GM18511 (cell line): ENCODE measurements at regions not wholly inside any gene's neighbourhood (a gene's known extent, or its start where the extent isn't known, plus 50 kb on each side); places are given as distances from the start of the nearest gene placed in this dataset.

Source experiments
- ATAC-seq: cut with Tn5 transposase; IDR thresholded peaks from one replicate; pipeline ENCODE4 v1.9.1; 2021; ENCODE audit warnings: mild to moderate bottlenecking, moderate library complexity; ENCODE audit not compliant: unreplicated experiment

DNA sequence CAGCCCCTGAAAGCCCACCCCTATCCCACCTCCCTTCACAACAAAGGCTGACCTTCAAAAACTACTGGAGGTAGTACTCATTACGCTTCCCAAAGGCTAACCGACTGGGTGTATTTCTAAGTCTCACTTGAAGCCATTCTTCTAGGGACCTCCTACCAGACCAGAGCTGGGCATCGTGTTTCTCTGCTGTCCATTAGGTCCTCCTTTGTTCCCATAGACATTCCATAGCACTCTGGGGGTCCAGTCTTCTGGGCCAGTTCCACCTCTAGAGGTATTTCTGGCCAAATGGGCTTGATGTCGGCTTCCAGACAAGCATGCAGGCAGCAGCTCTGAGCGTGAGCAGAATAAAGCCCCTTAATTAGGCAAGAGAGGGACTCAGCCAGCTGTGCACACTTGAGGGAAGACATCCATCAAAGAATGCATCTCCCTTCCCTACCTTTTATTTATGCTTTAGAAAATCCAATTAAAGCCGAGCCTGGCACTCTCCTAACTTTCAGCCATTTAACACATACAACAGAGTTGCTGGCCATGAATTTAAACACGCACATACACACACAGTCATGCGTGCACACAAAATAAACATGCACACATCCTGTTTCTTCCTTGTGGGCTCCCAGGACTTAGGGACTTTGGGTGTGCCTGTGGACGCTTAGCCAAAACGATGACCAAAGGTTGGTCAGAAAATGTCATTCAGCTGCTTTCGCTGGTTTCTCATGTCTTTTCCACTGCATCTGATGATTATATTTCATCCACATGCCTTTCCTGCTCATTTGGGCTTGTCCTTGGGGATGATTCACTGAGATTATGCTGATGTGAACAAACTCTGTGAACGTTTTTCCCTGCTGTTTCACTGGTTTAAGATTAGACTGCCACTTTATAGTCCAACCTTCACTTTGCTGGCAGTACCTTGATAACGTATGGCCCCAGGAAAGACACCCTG lies 362.0 kb upstream of the NFE2L3 start:
- no peak for ATAC-seq

DNA sequence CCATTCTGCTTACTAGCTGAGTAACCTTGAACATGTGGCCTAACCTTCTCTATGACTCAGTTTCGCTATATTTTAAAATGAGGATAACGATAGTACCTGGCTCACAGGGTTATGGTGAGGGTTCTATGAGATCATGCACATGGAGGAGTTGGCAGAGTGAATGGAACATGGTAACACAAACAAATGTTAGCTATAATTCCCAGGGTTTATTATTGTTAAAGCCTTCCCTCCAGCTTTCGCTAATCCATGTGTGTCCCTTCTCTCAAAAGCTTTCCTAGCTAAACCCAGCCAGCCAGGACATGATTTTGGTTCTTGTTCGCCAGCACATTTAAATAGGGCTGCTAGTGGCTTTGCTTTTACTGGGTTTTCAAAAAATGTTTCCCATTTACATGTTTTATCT lies 361.0 kb upstream of the NFE2L3 start:
- no peak for ATAC-seq

DNA sequence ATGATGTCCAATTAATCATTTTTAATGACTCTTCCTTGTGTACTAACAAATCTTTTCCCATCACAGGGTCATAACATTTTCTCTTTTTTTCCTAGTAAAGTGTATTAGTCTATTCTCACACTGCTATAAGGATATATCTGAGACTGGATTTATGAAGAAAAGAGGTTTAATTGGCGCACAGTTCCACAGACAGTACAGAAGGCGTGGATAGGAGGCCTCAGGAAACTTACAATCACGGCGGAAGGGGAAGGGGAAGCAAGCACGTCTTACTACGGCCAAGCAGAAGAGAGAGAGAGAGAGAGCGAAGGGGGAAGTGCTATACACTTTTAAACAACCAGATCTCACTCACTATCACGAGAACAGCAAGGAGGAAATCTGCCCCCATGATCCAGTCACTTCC lies 359.4 kb upstream of the NFE2L3 start:
- no peak for ATAC-seq

DNA sequence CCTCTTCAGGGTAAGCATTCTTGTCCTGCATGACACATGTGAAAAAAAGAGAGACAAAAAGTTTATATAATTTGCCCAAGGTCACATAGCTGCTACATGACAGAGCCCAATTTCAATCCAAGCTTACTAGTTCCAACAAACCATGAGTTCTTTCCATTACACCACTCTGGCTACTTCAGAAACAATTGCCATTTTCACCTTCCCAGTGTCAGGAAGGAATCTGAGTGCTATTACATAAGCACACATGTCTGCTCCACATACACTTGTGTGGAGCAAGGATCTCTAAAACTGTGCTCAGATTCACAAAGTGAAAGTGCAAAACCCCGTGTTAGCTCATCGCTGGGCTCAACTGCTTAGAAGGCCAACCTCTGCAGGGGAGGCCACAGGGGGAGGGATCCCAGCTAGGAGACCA lies 356.2 kb upstream of the NFE2L3 start:
- ATAC-seq: no peak

DNA sequence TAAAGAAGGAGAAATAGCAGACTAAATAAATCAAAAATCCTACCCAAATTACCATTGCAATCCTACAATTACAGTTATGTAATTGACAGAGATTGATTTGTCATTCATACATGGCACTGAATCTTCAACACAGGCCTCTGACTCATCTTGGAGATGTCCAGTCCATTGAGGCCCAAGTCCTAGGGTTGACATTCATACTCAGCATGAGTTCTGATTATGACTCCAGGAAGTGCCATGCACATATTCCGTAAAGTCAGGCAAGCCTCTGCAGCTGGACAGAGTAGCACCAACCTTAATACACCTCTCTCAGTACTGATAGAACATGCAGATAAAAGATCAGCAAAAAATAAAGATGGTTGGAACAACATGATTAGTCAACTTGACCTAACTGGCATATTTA lies 353.7 kb upstream of the NFE2L3 start:
- ATAC-seq: no peak

DNA sequence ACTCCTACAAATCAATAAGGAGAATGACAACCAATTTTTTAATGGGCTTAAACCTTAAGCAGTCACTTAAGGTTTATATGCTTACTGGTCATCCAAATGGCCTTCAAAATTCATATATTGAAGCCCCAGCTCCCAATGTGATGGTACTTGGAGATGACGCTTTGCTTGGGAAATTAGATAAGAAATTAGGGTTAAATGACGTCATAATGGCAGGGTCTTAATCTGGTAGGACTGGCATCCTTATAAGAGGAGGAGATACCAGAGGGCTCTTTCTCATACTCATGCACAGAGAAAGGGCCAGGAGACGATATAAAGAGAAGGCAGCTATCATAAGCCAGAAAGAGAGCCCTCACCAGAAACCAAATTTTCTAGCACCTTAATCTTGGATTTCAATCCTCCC lies 350.8 kb upstream of the NFE2L3 start:
- no peak for ATAC-seq

DNA sequence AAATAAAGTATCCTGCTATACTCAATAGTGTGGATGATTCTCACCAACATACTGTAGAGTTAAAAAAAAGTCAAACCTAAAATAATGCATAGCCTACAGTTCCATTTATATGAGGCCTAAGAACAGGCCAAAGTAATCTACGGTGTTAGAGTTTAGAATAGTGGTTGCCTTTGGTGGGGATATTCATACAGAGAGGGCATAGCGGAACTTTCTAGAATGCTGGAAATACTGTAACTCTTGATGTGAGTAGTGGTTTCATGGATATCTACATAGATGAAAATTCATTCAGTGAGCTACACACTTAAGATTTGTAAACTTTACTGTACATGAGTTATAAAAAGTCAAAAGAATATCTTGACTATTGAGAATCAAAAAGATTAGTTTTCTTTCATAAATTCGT lies 349.9 kb upstream of the NFE2L3 start:
- no peak for ATAC-seq

DNA sequence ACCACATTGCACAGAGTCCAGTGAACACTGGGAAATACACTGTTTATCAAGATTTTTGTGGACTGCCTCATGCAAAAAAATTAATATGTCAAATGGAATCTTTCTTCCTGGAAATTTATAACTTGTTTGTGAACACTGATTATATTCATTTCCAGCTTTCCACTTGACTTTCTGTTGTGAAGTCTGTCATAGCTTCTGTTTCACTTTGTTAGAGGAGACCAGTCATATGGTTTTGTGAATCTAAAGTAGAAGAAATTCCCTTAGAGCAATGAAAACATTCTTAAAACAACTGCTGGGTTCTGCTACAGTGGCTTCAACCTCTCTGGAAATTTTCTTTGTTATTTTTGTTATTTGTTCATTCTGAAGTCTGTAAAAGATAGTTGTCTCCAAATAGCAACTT lies 349.5 kb upstream of the NFE2L3 start:
- no peak for ATAC-seq

DNA sequence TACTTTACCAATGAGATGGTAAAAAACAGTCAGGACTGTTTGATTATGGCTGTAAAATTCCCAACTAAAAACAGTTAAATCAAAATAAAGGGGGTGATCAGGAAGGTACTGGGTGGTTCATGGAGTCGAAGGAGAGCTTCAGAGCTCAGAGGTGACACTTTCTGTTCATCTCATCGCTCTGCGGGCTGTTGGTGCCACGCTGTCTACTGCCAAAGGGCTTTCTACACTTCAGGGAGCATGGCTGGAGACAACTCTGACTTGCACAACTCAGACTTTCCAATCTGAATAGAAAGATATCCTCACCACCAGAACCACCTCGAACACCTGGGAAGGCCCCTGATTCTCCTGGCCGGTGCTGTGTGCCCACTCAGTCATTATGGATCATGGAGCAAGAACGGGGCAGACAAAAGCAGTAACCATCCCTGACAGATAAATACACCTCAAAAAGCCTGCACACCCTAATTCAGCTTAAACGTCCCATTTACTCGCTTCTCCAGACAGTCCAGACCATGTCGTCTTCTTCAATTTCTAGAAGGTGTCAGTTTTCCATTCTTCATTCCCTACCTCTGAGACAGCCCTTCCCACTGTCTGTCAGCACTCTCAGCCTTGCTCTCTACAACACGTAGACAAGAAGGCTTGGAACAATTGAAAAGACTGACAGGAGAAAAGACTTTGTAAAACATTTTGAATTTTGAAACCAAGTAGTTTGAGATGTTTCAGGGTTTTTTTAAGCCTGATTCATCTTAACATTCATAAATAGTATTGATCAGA lies 348.7 kb upstream of the NFE2L3 start:
- ATAC-seq: no peak

DNA sequence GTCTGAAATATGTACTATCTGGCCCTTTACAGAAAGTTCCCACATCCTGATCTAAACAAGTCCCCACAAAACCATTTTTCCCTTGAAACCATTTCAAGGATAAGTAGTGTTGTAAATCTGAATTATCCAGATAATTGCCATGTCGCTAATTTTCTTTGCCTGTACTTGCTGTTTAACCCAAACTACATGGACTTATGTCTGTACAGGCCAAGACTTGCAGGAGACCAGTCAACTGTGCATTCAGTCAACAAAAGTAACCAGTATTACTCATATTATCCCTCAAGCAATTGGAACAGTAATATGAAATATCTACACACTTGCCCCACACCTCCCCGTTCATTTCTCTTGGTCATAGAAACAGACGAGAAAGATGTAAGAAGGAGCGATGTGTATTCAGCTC lies 347.8 kb upstream of the NFE2L3 start:
- no peak for ATAC-seq

DNA sequence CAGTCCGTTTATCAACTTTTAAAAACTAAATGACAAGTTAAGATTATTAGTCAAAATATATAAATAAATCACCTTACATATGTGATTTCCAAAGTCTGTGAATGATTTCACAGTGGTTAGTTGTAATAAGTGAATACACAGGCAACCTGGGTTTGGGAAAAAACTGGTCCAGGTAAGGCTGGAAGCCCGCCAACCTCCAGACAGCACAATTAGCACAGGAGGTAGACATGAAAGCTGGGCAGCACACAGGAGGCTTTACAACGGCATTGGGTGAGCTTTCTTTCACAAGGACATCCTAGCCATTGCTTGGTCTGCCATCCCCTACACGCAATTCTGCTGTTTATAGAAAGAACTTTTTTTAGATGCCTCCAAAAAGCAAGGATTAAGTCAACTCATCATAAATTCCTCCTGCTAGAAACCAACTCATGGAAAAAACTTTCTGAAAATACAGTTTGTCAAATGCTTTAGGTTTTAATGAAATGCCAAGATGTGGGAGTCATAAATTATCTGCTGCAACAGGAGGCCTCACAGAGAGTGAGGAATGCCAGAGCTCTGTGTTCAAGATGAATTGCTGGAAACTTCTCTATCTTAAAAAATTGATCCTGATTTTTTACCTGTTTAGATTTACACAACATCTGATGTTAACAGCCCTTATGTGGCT lies 346.8 kb upstream of the NFE2L3 start:
- ATAC-seq: no peak

DNA sequence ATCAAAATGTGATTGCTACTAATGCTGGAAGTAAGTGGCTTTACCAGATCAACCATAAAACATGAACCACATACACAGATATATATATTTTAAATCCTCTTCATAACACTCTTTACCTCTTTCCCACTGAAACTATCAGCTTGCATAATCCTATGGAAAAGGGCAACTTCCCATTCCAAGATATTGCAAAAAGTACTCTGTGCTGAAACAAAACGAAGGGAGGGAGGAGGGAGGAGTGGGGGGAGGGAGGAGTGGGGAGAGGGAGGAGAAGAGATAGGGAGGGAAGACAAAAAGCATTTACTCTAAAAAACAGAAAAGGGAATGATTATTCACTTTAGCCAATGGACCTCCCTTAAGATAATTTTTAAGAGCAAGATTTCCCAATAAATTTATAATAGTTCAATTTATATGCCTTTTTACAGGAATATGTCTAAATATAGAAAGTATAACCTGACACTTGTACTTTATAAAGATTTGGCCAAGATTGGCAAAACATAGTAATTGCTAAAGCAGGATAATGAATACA lies 344.8 kb upstream of the NFE2L3 start:
- no peak for ATAC-seq

DNA sequence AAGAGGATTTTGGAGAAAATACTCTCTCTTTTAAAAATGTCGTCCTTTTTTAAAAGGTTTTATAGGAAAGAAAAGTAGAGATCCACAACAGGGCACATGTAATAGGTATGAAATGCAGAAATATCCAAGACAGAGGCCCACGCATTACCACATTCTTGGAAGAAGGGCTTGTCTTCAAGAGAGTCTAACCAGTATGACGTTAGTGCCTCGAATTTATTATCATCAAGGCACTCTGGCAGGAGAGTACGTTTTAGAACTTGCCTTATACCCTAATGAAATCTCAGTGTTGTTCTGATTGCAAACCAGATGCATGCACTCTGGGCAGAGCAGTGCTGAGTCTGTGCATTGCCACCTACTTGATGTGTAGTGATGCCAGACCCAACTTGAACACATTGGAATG lies 342.6 kb upstream of the NFE2L3 start:
- no peak for ATAC-seq

DNA sequence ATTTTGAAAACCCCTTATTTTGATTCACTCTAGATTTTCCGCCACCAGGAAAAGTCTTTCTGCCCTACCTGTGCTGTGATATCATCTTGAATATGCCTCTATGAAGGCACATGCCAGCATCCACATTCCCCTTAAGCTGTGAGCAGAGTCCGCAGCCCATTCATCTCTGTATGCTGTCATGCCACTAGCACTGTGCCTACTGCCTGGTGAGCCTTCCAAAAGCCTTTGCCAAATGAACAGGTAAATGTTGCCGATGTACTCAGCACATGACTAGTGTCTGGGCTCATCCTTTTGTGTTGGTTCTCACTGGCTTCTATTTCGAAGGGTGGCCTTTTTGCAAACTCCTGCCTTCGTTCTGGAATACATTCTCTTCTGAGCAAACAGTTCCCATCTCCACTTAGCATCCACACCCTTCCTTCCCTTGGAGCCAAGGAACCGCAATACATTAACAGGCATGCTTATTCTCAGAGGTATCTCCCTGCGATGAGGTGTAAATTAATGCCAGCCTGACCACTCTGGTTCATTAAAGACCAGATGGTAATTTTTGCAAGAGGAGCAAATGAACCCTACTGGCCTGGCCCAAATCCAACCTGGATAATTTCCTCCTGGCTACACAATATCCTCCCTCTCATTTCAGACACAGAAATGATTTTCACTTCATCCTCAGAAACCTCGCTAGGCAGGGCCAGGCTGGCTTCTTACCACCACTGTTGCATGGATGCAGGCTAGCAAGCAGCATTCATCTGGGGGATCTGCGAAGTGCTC lies 339.7 kb upstream of the NFE2L3 start:
- no peak for ATAC-seq

DNA sequence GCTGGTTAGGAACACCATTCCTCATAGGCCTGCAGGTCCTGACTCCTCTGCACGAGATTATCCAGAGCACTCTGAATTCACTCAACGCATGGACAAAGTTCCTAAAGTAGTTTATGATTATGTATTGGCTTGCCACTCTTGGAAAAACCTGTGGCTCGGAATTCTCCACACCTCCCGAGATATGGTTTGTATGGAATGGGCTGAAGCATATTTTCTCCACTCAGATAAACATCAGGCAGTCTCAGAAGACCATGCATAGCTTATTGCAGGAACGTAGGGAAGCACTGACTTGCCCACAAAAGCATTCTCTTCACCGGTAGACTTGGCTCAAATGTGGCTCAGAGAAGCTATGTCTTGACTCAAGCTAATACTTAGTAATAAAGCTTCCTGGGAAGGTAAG lies 338.6 kb upstream of the NFE2L3 start:
- no peak for ATAC-seq

DNA sequence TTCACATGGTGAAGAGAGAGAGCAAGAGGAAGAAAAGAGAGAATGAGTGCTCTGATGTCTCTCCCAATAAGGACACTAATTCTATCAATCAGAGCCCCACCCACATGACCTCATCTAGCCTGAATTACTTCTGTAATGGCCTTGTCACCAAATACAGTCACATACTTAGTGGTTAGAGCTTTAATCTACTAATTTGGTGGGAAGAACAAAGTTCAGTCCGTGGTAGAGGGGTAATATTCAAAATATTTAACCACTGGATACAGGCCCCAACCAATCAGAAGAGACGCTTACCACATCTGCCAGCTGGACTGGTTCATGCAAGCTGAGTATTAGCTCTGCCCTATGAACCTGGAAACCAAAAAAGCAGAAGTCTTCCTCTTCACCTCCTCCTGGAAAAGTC lies 336.3 kb upstream of the NFE2L3 start:
- no peak for ATAC-seq

DNA sequence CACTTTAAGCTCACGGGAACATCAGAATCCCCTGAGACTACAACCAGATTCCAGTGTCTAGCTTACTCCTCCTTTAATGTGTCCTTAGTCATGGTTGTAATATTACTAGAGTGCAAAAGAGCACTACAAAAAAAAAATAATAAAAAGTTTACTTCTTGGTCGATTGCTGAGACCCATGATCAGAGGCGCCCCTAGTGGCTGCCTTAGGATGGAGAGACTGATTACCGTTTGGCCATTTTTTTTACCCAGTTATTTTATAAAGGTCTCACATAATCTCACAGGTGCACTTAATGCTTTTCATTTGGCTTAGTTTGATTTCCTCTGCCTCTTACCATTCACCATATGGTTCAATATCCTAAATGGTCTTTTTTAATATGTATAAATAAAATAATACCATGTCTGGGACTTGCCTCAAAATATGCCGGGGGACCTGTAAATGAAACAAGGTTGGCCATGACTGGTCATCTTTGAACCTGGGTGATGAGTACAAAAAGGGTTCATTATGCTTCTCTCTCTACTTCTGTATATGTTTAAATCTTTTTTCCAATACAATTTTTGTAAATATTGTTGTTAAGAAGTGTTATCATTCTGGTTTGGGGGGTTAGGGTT lies 331.5 kb upstream of the NFE2L3 start:
- ATAC-seq: no peak

DNA sequence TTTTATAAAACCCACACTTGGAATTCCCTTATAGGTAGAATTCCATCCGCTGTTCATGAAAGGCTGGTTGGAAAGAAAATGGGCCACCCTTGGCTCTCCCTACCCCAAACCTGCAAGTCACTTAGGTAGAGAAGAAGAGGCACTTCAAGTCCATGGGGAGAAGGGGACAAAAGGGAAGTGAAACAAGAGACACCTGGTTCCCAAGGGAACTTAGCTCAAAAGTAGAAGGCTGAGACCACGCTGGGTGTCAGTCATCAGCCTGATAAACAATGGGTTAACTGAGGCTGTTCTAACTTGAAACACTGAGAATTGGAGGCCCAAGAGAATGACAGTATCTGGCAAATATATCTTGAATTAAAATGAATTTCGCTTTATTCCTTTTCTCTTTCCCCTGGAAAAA lies 330.8 kb upstream of the NFE2L3 start:
- no peak for ATAC-seq

DNA sequence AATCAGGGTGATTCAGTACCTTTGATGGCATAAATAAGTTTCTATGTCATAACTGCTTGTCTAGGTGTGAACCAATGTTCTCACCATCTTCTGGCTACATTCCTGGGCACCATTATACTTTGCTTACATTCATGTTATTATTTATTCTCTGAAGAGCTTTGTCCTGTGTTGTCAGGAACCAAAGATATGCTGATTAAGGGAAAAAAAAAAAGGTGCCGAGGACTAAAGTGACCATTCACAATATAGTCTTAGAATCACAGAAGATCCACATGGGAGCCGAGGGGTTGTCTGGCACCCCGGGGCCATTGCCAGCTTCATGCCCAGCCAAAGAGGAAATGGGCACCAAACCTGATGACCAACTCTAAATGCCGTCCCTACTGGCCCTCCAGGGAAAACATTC lies 329.2 kb upstream of the NFE2L3 start:
- no peak for ATAC-seq

DNA sequence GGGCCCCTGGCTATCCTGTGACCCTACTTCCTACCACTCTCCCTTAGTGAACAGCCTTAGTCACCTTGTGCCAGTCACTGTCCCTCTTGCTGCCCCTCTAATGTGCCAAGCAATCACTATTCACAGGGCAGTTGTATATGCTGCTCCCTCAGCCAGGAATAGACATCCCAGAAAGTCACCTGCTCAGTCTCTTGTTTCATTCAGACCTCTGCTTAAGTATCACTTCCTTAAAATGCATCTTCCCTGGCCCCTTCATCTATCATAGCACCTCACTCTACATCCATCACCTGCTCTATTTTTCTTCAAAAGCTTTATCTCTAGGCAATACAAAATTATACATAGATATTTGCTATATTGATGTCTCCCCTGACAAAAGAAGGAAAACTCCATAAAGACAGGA lies 328.4 kb upstream of the NFE2L3 start:
- ATAC-seq: peak; percentile 60
